GM12891 (cell line): ENCODE measurements at regions not wholly inside any gene's neighbourhood (a gene's known extent, or its start where the extent isn't known, plus 50 kb on each side); places are given as distances from the start of the nearest gene placed in this dataset.

Experiments
- PAX5 ChIP-seq: IDR thresholded peaks from 2 replicates; pipeline ENCODE4 v1.6.1; 2011; ENCODE audit warnings: low read length, moderate library complexity, mild to moderate bottlenecking; ENCODE audit not compliant: insufficient read depth, severe bottlenecking
- POLR2A ChIP-seq: IDR thresholded peaks from 2 replicates; pipeline ENCODE4 v1.6.1; 2011; ENCODE audit warnings: low read depth, low read length, control low read depth
- POLR2AphosphoS5 ChIP-seq: IDR thresholded peaks from 2 replicates; pipeline ENCODE4 v1.6.1; 2011; ENCODE audit warnings: low read depth, low read length, control low read depth
- POU2F2 ChIP-seq: IDR thresholded peaks from 2 replicates; pipeline ENCODE4 v1.6.1; 2011; ENCODE audit warnings: low read depth, mild to moderate bottlenecking, control low read depth, low read length, moderate library complexity
- SPI1 ChIP-seq: IDR thresholded peaks from 2 replicates; pipeline ENCODE4 v1.6.1; 2011; ENCODE audit warnings: low read depth, low read length, control low read depth
- TAF1 ChIP-seq: IDR thresholded peaks from 2 replicates; pipeline ENCODE4 v1.6.1; 2011; ENCODE audit warnings: low read depth, low read length, control low read depth

- TF ChIP-seq POLR2A (no peak), POLR2AphosphoS5 (no peak), TAF1 (no peak), SPI1 (no peak), PAX5 (no peak), POU2F2 (no peak)
These were observed 79.4 kb upstream of the UST start for GRCh38 chr6:148667395-148667794.
